AG09319 (cell line): ENCODE measurements at regions not wholly inside any gene's neighbourhood (a gene's known extent, or its start where the extent isn't known, plus 50 kb on each side); places are given as distances from the start of the nearest gene placed in this dataset.
"Not testable (repeated sequence)": the region's sequence is repeated elsewhere in the genome, so short reads cannot be mapped to it uniquely, and the experiment has no call there.

Experiments
- DNase-seq: peaks from one replicate; pipeline ENCODE4 v3.0.0-alpha.2; 2010; ENCODE audit warnings: low read depth; ENCODE audit errors: extremely low read depth

- DNase-seq: not testable (repeated sequence)
These were observed 297.4 kb downstream of the CACNA1B start for GRCh38 chr9:138174954-138175353.

- DNase-seq: not testable (repeated sequence)
These were observed 297.8 kb downstream of the CACNA1B start for GRCh38 chr9:138175354-138175753.

GRCh38 chr9:138177091-138177490, 299.5 kb downstream of the CACNA1B start:
- DNase-seq: not testable (repeated sequence)

DNA sequence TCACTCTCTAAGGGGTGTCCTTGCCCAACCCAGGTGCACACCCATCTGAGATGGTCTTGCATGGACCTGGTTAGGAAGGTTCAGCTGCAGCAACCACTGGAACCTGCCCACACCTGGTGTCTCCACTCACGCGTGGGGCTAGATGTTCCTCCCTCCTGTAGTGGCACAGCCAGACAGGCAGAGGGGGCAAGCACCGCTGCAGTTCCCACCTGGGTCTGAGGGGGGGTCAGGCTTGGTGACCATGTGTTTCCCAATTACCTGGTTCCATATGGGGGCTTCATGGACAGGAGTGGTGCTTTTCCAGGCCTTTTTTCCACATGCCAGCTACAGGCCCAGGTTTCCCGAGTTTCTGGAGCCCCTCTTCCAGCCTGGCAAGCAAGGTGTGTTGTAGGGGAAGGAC, 301.4 kb downstream of the CACNA1B start:
- DNase-seq: not testable (repeated sequence)

DNA sequence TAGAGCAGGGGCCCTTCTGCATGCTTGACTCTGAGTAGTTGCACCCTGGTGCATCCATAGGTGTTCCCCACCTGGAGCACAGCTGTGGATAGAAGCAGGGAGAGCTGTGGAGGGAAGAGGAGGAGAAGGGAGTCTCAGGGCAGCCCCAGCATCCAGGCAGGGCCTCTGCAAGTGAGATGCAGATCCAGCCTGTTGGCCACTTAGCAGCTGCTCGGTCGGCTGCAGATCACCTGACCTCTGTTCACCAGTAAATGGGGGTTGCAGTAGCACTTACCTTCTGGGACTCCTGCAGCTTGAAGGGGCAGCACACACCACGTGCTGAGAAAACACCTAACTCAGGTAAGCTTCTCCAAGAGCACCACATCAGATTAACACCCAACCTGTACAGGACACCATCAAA, 302.1 kb downstream of the CACNA1B start:
- not testable (repeated sequence) for DNase-seq

DNA sequence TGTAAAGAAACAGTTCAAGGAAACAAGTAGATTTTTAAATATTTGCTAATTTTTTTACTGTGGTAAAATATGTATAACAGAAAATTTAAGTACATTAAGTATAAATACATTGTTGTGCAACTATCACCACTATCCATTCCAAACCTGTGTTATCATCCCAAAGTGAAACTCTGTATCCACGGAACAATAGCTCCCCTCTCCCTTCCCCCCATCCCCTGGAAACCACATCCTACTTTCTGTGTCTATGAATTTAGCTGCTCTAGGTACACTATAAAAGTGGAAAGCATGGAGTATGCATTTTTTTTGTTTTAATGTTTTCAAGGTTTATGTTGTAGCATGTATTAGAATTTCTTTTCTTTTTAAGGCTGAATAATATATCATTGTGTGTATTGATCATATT, 304.4 kb downstream of the CACNA1B start:
- DNase-seq: not testable (repeated sequence)

DNA sequence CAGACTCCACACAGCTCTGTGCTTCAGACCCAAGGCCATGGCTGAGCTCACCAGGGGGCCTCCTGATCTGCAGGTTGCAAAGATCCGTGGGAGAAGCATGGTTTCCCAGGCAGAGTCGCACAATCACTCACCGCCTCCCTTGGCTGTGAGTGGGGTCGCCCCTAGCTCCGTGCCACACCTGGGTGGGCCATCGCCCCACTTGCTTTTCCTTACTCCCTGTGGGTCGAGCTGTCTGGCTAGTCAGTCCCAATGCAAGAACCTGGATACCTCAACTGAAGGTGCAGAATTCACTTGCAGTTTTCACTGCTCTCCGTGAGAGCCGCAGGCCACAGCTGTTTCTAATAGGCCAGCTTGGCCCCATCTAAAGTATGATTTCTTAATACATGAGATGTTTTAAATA, 319.6 kb downstream of the CACNA1B start:
- not testable (repeated sequence) for DNase-seq

DNA sequence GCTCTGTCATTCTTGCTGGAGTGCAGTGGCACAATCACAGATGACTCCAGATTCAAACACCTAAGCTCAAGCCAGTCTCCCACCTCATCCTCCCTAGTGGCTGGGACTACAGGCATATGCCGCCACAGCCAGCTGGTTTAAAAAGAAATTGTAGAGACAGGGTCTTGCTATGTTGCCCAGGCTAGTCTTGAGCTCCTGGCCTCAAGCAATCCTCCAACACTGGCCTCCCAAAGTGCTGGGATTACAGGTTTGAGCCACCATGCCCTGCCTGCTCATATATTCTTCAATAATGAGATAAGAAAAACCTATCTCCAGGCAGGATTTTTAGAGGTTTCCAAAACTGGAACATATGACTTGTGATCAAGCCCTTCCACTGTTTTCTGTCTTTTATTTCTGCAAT, 321.4 kb downstream of the CACNA1B start:
- not testable (repeated sequence) for DNase-seq

GRCh38 chr9:138199917-138200316, 322.3 kb downstream of the CACNA1B start:
- DNase-seq: not testable (repeated sequence)

GRCh38 chr9:138200481-138201142, 323.0 kb downstream of the CACNA1B start:
- DNase-seq: not testable (repeated sequence)

- DNase-seq: not testable (repeated sequence)
These were observed 323.7 kb downstream of the CACNA1B start for GRCh38 chr9:138201167-138201889.

- DNase-seq: not testable (repeated sequence)
These were observed 324.5 kb downstream of the CACNA1B start for GRCh38 chr9:138202043-138202442.

DNA sequence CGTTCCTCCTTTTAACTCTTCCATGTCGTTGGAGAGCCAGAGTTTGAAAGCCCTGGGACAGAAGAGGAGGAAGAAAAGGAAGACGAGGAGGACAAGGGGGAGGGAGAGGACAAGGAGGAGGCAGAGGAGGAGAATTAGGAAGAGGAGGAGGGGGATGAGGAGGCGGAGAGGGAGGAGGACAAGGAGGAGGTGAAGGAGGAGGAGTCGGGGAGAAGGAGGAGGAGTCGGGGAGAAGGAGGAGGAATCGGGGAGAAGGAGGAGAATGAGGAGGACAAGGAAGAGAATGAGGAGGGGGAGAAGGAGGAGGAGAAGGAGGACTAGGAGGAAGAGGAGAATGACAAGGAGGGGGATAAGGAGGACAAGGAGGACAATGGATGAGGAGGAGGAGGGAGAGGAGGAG, 325.7 kb downstream of the CACNA1B start:
- DNase-seq: not testable (repeated sequence)

GRCh38 chr9:138203872-138204271, 326.3 kb downstream of the CACNA1B start:
- DNase-seq: not testable (repeated sequence)

GRCh38 chr9:138206108-138206507, 328.5 kb downstream of the CACNA1B start:
- not testable (repeated sequence) for DNase-seq

DNA sequence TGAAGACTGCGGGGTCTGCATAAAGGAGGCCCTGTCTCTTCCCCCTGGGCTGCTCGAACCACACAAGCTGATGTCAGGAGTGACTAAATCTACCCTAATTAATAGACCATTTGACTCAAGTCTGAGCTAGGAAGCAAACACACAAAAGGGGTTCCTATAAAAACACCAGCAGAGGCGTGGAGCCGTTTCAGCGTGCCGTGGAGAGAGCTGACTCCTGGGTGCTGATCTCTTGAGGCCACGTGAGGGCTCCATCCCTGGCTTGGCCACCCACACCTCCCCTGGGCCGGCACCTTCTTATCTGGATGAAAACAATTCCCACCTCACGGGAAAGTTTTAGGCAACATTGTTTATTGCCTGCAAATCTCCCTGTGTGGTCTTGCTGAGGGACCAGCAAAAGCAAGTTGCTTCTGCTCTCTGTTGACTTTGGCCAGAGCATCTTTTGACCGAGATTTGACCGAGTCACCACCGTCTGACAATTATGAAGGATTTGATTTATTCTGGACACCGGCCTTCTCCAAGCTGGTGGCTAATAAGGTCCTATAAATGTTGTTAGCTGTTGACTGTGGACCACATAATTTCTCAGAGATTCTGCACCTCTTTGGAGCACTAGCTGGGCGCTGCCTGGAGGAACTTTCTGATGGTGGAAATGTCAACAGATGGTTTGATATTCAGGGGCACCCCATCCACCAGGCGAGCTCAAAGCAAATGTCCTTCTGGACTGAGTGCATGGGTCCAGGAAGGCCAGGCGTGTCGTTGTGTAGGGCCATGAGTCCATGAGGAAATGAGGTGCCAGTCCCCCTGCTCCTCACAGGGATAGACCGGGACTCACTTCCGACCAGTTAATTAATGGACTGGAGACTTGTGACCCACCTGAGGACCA, 330.0 kb downstream of the CACNA1B start:
- not testable (repeated sequence) for DNase-seq

DNA sequence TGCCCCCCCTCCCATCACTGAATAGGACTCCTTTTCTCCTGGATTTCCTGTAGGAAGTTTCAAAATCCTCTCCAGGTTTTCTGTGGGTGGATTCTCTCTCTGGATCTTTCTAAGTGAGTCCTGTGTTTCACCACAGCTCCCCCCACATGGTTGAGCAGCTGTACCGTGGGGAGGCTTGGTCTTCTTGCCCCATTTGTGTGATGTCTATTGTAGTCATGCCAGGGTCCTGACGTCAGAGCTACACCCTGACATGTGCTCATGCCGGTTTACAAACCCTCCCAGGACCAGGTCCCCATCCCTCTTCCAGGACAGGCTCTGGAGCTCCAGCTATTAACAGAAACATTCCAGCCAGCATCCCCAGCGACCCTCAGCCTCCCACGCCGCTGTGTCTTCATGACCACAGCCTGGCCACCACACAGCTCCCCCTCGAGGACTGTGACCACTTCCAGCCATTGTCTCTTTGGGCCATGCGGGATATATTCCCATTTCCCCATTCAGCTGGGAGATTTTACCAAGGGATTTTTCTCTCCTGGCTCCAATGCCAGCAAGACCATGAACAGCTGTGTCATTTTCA, 331.6 kb downstream of the CACNA1B start:
- not testable (repeated sequence) for DNase-seq

DNA sequence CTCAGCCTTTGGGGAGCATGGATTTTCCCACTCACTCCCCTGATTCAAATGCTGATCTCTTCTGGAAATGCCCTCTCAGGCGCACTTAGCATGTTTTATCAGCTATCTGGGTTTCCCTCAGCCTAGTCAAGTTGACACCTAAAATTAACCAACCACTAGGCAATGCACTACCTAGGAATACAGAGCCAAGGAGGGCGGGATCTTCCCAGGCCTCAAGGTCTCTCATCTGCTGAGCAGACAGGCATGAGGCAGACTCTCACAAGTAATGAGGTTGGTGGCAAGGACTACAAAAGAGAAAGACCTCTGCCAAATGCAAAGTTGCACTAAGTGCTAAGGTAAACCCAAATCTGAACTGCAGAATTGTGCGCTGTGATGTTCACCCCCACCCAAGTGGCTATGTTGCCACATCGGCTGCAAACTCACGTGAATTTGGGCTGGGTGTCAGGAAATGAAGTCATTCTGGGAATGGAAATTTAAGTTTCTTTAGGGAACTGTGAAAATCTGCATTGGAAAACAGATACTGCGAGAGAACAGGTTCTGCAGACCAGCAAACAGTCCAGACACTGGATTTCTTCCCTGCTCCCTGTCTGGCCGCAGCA, 332.9 kb downstream of the CACNA1B start:
- DNase-seq: not testable (repeated sequence)

DNA sequence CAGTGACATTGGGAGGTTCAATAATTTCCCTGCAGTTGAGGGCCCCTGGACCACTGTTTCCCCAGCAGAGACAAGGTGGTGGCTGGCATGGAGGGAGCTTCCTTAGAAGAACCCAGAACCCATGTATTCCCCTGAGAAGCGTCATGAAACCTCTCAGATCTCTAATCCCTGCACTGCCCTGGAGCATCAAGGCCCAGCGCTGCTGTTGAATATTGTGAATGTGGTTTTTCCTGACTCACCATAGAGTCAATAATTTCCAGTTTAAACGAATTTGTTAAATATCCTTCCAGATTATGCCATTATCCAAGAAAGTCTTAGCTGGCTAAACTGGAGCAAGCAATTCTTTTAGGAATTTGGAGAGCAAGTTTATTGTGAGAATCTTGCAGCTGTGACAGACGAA, 333.5 kb downstream of the CACNA1B start:
- DNase-seq: not testable (repeated sequence)
